Fibroblast of lung (primary cell): ENCODE measurements at regions not wholly inside any gene's neighbourhood (a gene's known extent, or its start where the extent isn't known, plus 50 kb on each side); places are given as distances from the start of the nearest gene placed in this dataset.

Experiments
- CTCF ChIP-seq, 2 donors: IDR thresholded peaks in 1 of 2; conservative IDR thresholded peaks in 1 of 2; 1 replicate in 1 of 2; 2 replicates in 1 of 2; pipeline ENCODE4 v1.5.1; 2011 to 2012; ENCODE audit warnings: low read length in 2 of 2, control low read depth in 1 of 2, inconsistent platforms in 1 of 2, low read depth in 1 of 2, mild to moderate bottlenecking in 1 of 2
- EZH2 ChIP-seq: IDR thresholded peaks from 2 replicates; pipeline ENCODE4 v1.5.1; 2012; ENCODE audit warnings: low read length, control low read depth, mild to moderate bottlenecking; ENCODE audit errors: missing control alignments

GRCh38 chr1:30195424-30196134 lies 527.8 kb downstream of the MATN1 start:
- no peak for TF ChIP-seq CTCF (conservative IDR thresholded peaks at IDR 0.05 in 1 of 2, IDR thresholded peaks at IDR 0.05 in 1 of 2; ENCODE audit: low read depth in 1 of 2, low read length in 2 of 2)
- no peak for TF ChIP-seq EZH2
